ENCODE measurements at regions not wholly inside any gene's neighbourhood (a gene's known extent, or its start where the extent isn't known, plus 50 kb on each side); places are given as distances from the start of the nearest gene placed in this dataset.
"Not testable (repeated sequence)": the region's sequence is repeated elsewhere in the genome, so short reads cannot be mapped to it uniquely, and the experiment has no call there.

- not testable (repeated sequence) for ATAC-seq, H3K27me3 Mint-ChIP-seq, H3K9me3 Mint-ChIP-seq, DNase-seq
- H3K4me3 Mint-ChIP-seq, result peak overlapping the region; percentile 90 to 92
- H3K27ac Mint-ChIP-seq, result peak overlapping the region in 1 of 2 donors; percentile 88
- H3K4me1 Mint-ChIP-seq, result peaks cover 38% of the 10 kb centered on the region
These were observed 53.6 kb upstream of the ROPN1B start for GRCh38 chr3:125915437-125915787.

- ATAC-seq (peak; percentile 85), DNase-seq (peak; percentile 99 to 100)
- not testable (repeated sequence) for H3K9me3 Mint-ChIP-seq, H3K27me3 Mint-ChIP-seq
- H3K4me3 Mint-ChIP-seq, result peak overlapping the region; percentile 90 to 92
- H3K27ac Mint-ChIP-seq, result peak overlapping the region; percentile 84 to 93
- peaks cover 38% of the 10 kb centered on the region for H3K4me1 Mint-ChIP-seq
These were observed 53.1 kb upstream of the ROPN1B start for GRCh38 chr3:125915792-125916375.

- Mint-ChIP-seq H3K27me3 (no peaks in the 10 kb centered on the region), H3K4me3 (peak overlapping the region; percentile 90 to 92), H3K4me1 (peaks cover 38% of the 10 kb centered on the region), H3K9me3 (no peaks in the 10 kb centered on the region), H3K27ac (peak overlapping the region; percentile 84 to 93)
- ATAC-seq (peak; percentile 95), DNase-seq (peak; percentile 95 to 96)
These were observed 52.5 kb upstream of the ROPN1B start for GRCh38 chr3:125916376-125916978.

- H3K9me3 Mint-ChIP-seq, ATAC-seq, H3K27me3 Mint-ChIP-seq: not testable (repeated sequence)
- H3K4me3 Mint-ChIP-seq, result peak overlapping the region; percentile 90 to 92
- peaks cover 38% of the 10 kb centered on the region for H3K4me1 Mint-ChIP-seq
- DNase-seq, result peak; percentile 36 to 45
- H3K27ac Mint-ChIP-seq, result peak overlapping the region in 1 of 2 donors; percentile 80
These were observed 51.9 kb upstream of the ROPN1B start for GRCh38 chr3:125917020-125917549.

DNA sequence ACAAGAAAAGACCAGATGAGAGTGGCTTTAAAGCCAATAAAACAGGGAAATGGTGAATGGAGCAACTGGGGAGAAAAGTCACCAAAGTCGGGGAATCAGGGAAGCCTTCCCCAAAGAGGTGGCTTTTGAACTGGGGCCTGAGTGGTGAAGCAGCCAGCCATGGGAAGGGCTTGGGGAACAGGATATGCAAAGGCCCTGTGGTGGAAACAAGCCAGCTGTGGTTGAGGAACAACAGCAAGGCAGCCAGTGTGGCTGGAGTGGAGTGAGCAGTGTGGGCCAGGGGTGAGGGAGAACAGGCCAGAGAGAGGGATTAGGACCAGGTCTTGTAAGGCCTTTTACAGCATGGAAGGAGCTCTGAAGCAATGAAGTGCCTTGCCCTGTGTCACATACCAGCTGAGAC, 51.0 kb upstream of the ROPN1B start:
- H3K27me3 Mint-ChIP-seq, H3K9me3 Mint-ChIP-seq, ATAC-seq, DNase-seq: not testable (repeated sequence)
- H3K4me1 Mint-ChIP-seq, result peaks cover 38% of the 10 kb centered on the region
- peak overlapping the region in 1 of 2 donors; percentile 91 for H3K27ac Mint-ChIP-seq
- peak overlapping the region in 1 of 2 donors; percentile 3 for H3K4me3 Mint-ChIP-seq

GRCh38 chr3:125918451-125918850, 50.5 kb upstream of the ROPN1B start:
- not testable (repeated sequence) for H3K9me3 Mint-ChIP-seq, H3K4me3 Mint-ChIP-seq, ATAC-seq, H3K27me3 Mint-ChIP-seq, DNase-seq
- Mint-ChIP-seq H3K27ac (peak overlapping the region in 1 of 2 donors; percentile 31), H3K4me1 (peaks cover 38% of the 10 kb centered on the region)

GRCh38 chr3:125918866-125919265, 50.1 kb upstream of the ROPN1B start:
- H3K4me3 Mint-ChIP-seq, result not testable (repeated sequence)

More at GRCh38 chr3:125918866-125919265, 50.1 kb upstream of the ROPN1B start:
- not testable (repeated sequence) for H3K9me3 Mint-ChIP-seq, ATAC-seq, H3K27me3 Mint-ChIP-seq, DNase-seq
- Mint-ChIP-seq H3K4me1 (peaks cover 38% of the 10 kb centered on the region), H3K27ac (peak overlapping the region in 1 of 2 donors; percentile 31)
